MM.1S (cell line): ENCODE measurements at regions not wholly inside any gene's neighbourhood (a gene's known extent, or its start where the extent isn't known, plus 50 kb on each side); places are given as distances from the start of the nearest gene placed in this dataset.

Source experiments
- CTCF ChIP-seq: fragments of 300-600 bp; sonication (generic); IDR thresholded peaks from 2 replicates; pipeline ENCODE4 v1.5.1; 2016; ENCODE audit warnings: antibody characterized with exemption, low read length, mixed read lengths
- EZH2 ChIP-seq: fragments of 300-600 bp; sonication (generic); optimal IDR thresholded peaks from 2 replicates; pipeline ENCODE3; 2017; ENCODE audit warnings: low read depth, mild to moderate bottlenecking, antibody characterized with exemption, low read length, mixed read lengths

- no peak for TF ChIP-seq CTCF
- TF ChIP-seq EZH2: no peak
These were observed 285.3 kb upstream of the RASGEF1B start for GRCh38 chr4:81756973-81757372.
